ENCODE measurements at regions not wholly inside any gene's neighbourhood (a gene's known extent, or its start where the extent isn't known, plus 50 kb on each side); places are given as distances from the start of the nearest gene placed in this dataset. TPM values are rescaled to one million over a fixed set of nuclear protein-coding genes. Genes with fewer than 3 reads are reported as not detected.

GRCh38 chr1:39153684-39154083 is 50.8 kb upstream of the MACF1 start:
- peaks cover 17% of the 10 kb centered on the region for H4K20me1 ChIP-seq (ENCODE audit: insufficient read depth, low read length)
- H3K4me3 ChIP-seq (replicated peaks in 1 of 3; ENCODE audit: low read depth in 2 of 3, low read length in 3 of 3), result no peak overlapping the region
- H3K4me1 ChIP-seq (ENCODE audit: control insufficient read depth in 1 of 2, insufficient read depth in 2 of 2, low read length in 2 of 2), result no peaks in the 10 kb centered on the region
- H3K4me2 ChIP-seq (replicated peaks; ENCODE audit: extremely low read depth, low read length, poor library complexity, severe bottlenecking), result no peak overlapping the region
- no peak for DNase-seq
- no peaks in the 10 kb centered on the region for H3K36me3 ChIP-seq (replicated peaks in 1 of 2; ENCODE audit: control insufficient read depth in 1 of 2, insufficient read depth in 2 of 2, low read length in 2 of 2)
- no peak overlapping the region for H3K27ac ChIP-seq (ENCODE audit: low read depth in 1 of 2, low read length in 2 of 2)
- Mint-ChIP-seq H3K9me3 (no peaks in the 10 kb centered on the region), H3K27me3 (ENCODE audit: low read depth in 3 of 3) (peaks cover 0 to 2% (median 0%) of the 10 kb centered on the region in 3 donors), H3K4me1 (peaks cover 6% of the 10 kb centered on the region), H3K27ac (no peak overlapping the region), H3K4me3 (no peak overlapping the region), H3K36me3 (no peaks in the 10 kb centered on the region)
- intact Hi-C loops (cut with micrococcal nuclease), result no loop called here
- no peak overlapping the region for H2AFZ ChIP-seq (ENCODE audit: insufficient read depth, low read depth, low read length, poor library complexity, severe bottlenecking)
- no peak overlapping the region for H3K9ac ChIP-seq (ENCODE audit: insufficient read depth, low read length, poor library complexity, severe bottlenecking)
- H3K79me2 ChIP-seq (ENCODE audit: insufficient read depth, low read length), result no peaks in the 10 kb centered on the region
- WGBS (ENCODE audit: insufficient coverage), result 100% methylated on average over 1 of the region's 2 CpGs
- no peak for TF ChIP-seq CTCF (IDR thresholded peaks at IDR 0.05)
- no peaks in the 10 kb centered on the region for H3K27me3 ChIP-seq (ENCODE audit: control insufficient read depth in 2 of 2, insufficient read depth in 2 of 2, low read length in 2 of 2)
- no peaks in the 10 kb centered on the region for H3K9me3 ChIP-seq (replicated peaks in 1 of 2; ENCODE audit: control insufficient read depth in 1 of 2, insufficient read depth in 1 of 2, low read length in 2 of 2)

- no peaks in the 10 kb centered on the region for H3K9me3 Mint-ChIP-seq
- Histone ChIP-seq H3K27me3 (ENCODE audit: control insufficient read depth in 2 of 2, insufficient read depth in 2 of 2, low read length in 2 of 2) (no peaks in the 10 kb centered on the region), H3K4me3 (replicated peaks in 1 of 3; ENCODE audit: low read depth in 2 of 3, low read length in 3 of 3) (no peak overlapping the region), H4K20me1 (ENCODE audit: insufficient read depth, low read length) (peaks cover 22% of the 10 kb centered on the region), H3K9me3 (replicated peaks in 1 of 2; ENCODE audit: control insufficient read depth in 1 of 2, insufficient read depth in 1 of 2, low read length in 2 of 2) (no peaks in the 10 kb centered on the region), H3K79me2 (ENCODE audit: insufficient read depth, low read length) (no peaks in the 10 kb centered on the region), H3K27ac (ENCODE audit: low read depth in 1 of 2, low read length in 2 of 2) (peak overlapping the region in 1 of 2 donors; percentile 17), H3K36me3 (replicated peaks in 1 of 2; ENCODE audit: control insufficient read depth in 1 of 2, insufficient read depth in 2 of 2, low read length in 2 of 2) (no peaks in the 10 kb centered on the region), H2AFZ (ENCODE audit: insufficient read depth, low read depth, low read length, poor library complexity, severe bottlenecking) (no peak overlapping the region), H3K9ac (ENCODE audit: insufficient read depth, low read length, poor library complexity, severe bottlenecking) (no peak overlapping the region), H3K4me1 (ENCODE audit: control insufficient read depth in 1 of 2, insufficient read depth in 2 of 2, low read length in 2 of 2) (no peaks in the 10 kb centered on the region), H3K4me2 (replicated peaks; ENCODE audit: extremely low read depth, low read length, poor library complexity, severe bottlenecking) (no peak overlapping the region)
- no CpG with 5 or more reads among the region's 6 CpGs for WGBS (ENCODE audit: insufficient coverage)
- no peak for TF ChIP-seq CTCF (IDR thresholded peaks at IDR 0.05)
- H3K4me3 Mint-ChIP-seq, result no peak overlapping the region
- H3K36me3 Mint-ChIP-seq, result no peaks in the 10 kb centered on the region
- H3K4me1 Mint-ChIP-seq, result peaks cover 6% of the 10 kb centered on the region
- DNase-seq, result no peak
- intact Hi-C loops (cut with micrococcal nuclease), result no loop called here
- peak overlapping the region in 1 of 7 donors; percentile 20 for H3K27ac Mint-ChIP-seq
- peaks cover 0 to 2% (median 0%) of the 10 kb centered on the region in 3 donors for H3K27me3 Mint-ChIP-seq (ENCODE audit: low read depth in 3 of 3)
Observed at GRCh38 chr1:39154553-39155421, 49.7 kb upstream of the MACF1 start.

Small RNA genes in the stretch of these regions (small RNA-seq; reads per million reads assigned to genes)
- gene RNA5SP44 (ENCODE audit: insufficient read length, low read depth), result 7.3 reads per million, percentile 65 among the genes with 10 or more reads in this experiment
- gene RNU6-608P (ENCODE audit: insufficient read length, low read depth), result not detected

Measured in CD14-positive monocyte (primary cell).